Transverse colon (tissue), 3 donors: ENCODE measurements at regions not wholly inside any gene's neighbourhood (a gene's known extent, or its start where the extent isn't known, plus 50 kb on each side); places are given as distances from the start of the nearest gene placed in this dataset.

Source experiments
- POLR2A ChIP-seq: fragments of 450-650 bp; IDR thresholded peaks from one replicate; pipeline ENCODE4 v1.6.1; 2016; ENCODE audit warnings: antibody characterized with exemption, mild to moderate bottlenecking, moderate library complexity
- TF ChIP-seq, protein P1 (sequence below), 5 experiments: fragments of 200-600 bp in 3 of 5; fragments of 450-650 bp in 2 of 5; sonication (generic) in 3 of 5; IDR thresholded peaks; 1 replicate in 2 of 5; 2 replicates in 3 of 5; pipeline ENCODE4 v1.5.1; 2016 to 2017; ENCODE audit warnings: antibody characterized with exemption in 5 of 5, inconsistent platforms in 3 of 5, mild to moderate bottlenecking in 2 of 5, moderate library complexity in 1 of 5

DNA sequence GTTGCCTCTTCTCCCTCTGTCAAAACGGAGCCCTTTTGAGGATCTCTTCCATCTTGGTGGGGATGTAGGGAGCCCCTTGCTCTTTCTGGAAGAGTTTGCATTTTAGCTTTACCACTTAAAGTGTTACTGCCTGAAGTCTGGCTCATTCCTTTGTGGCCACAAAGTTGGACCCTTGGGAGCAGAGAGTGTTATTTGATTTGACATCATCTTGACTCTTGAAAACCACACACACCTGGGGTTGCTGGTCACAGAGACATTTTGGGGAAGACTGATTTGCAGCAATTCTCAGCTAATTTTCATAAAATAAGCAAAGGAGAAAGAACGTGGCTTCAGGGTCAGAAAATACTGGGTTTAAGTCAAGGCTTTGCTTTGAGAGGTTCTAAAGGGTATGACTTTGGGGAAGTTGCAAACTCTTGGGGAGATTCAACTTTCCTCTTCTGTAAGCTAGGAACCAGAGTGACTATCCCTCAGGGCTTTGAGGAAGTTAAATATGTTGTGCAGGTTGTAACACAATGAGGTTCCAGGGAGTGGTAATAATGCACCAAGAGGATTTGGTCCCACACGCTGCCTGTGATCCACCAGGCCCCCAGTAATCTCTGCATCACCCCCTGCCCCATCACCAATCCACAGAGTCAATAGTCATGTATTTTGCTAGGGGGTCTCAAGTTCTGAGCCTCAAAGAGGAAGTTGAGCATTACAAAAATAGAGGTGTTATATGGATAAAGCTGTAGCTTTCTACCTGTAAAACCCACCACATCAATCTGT is 141.6 kb upstream of the SLC24A3 start:
- TF ChIP-seq POLR2A: no peak
- TF ChIP-seq, protein P1, sequence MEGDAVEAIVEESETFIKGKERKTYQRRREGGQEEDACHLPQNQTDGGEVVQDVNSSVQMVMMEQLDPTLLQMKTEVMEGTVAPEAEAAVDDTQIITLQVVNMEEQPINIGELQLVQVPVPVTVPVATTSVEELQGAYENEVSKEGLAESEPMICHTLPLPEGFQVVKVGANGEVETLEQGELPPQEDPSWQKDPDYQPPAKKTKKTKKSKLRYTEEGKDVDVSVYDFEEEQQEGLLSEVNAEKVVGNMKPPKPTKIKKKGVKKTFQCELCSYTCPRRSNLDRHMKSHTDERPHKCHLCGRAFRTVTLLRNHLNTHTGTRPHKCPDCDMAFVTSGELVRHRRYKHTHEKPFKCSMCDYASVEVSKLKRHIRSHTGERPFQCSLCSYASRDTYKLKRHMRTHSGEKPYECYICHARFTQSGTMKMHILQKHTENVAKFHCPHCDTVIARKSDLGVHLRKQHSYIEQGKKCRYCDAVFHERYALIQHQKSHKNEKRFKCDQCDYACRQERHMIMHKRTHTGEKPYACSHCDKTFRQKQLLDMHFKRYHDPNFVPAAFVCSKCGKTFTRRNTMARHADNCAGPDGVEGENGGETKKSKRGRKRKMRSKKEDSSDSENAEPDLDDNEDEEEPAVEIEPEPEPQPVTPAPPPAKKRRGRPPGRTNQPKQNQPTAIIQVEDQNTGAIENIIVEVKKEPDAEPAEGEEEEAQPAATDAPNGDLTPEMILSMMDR (IDR thresholded peaks at IDR 0.05): no peak
